Neural progenitor cell (in vitro differentiated cells): ENCODE measurements at regions not wholly inside any gene's neighbourhood (a gene's known extent, or its start where the extent isn't known, plus 50 kb on each side); places are given as distances from the start of the nearest gene placed in this dataset.

Source experiments
- DNase-seq: peaks from one replicate; pipeline ENCODE4 v3.0.0-alpha.2; 2016; ENCODE audit warnings: low spot score
- H2AFZ ChIP-seq: fragments of 200-600 bp; sonication (generic); replicated peaks from 2 replicates; pipeline ENCODE4 v1.6.1; 2016; ENCODE audit warnings: antibody characterized with exemption
- H3F3A ChIP-seq: fragments of 200-600 bp; sonication (generic); 2 replicates; pipeline ENCODE4 v1.6.1; 2016; ENCODE audit warnings: antibody characterized with exemption, low read depth
- H3K27ac ChIP-seq: fragments of 200-600 bp; sonication (generic); 2 replicates; pipeline ENCODE4 v1.5.1; 2016; ENCODE audit warnings: mild to moderate bottlenecking
- H3K27me3 ChIP-seq: fragments of 200-600 bp; sonication (generic); 2 replicates; pipeline ENCODE4 v1.6.1; 2016; ENCODE audit warnings: mild to moderate bottlenecking, moderate library complexity
- H3K36me3 ChIP-seq: fragments of 200-600 bp; sonication (generic); 2 replicates; pipeline ENCODE4 v1.5.1; 2016
- H3K4me1 ChIP-seq: fragments of 200-600 bp; sonication (generic); 2 replicates; pipeline ENCODE4 v1.6.1; 2016; ENCODE audit warnings: mixed run types
- H3K4me2 ChIP-seq: fragments of 200-600 bp; sonication (generic); 2 replicates; pipeline ENCODE4 v1.6.1; 2016
- H3K4me3 ChIP-seq: fragments of 200-600 bp; sonication (generic); 2 replicates; pipeline ENCODE4 v1.5.1; 2016
- H3K79me2 ChIP-seq: fragments of 200-600 bp; sonication (generic); 2 replicates; pipeline ENCODE4 v1.6.1; 2016; ENCODE audit warnings: low read depth
- H3K9ac ChIP-seq: fragments of 200-600 bp; sonication (generic); 2 replicates; pipeline ENCODE4 v1.6.1; 2016
- H3K9me3 ChIP-seq: fragments of 200-600 bp; sonication (generic); 2 replicates; pipeline ENCODE4 v1.5.1; 2016; ENCODE audit warnings: low read depth
- H4K20me1 ChIP-seq: fragments of 200-600 bp; sonication (generic); 2 replicates; pipeline ENCODE4 v1.6.1; 2016; ENCODE audit warnings: low read depth
- H3K27ac Mint-ChIP-seq: 3 replicates; pipeline ENCODE4 v1.8.0; 2021; ENCODE audit warnings: mixed read lengths
- H3K27me3 Mint-ChIP-seq: 2 replicates; pipeline ENCODE4 v1.8.0; 2022; ENCODE audit warnings: low read depth, mild to moderate bottlenecking, inconsistent platforms, moderate library complexity, mixed read lengths; ENCODE audit not compliant: insufficient read depth
- H3K36me3 Mint-ChIP-seq: 3 replicates; pipeline ENCODE4 v1.8.0; 2021; ENCODE audit warnings: mixed read lengths
- H3K4me1 Mint-ChIP-seq: 3 replicates; pipeline ENCODE4 v1.8.0; 2021; ENCODE audit warnings: mixed read lengths
- H3K4me3 Mint-ChIP-seq: 3 replicates; pipeline ENCODE4 v1.8.0; 2021; ENCODE audit warnings: mild to moderate bottlenecking, moderate library complexity, mixed read lengths
- H3K9me3 Mint-ChIP-seq: 3 replicates; pipeline ENCODE4 v1.8.0; 2020; ENCODE audit warnings: mixed read lengths
- EZH2 ChIP-seq: fragments of 200-600 bp; sonication (generic); IDR thresholded peaks from 2 replicates; pipeline ENCODE4 v1.6.1; 2017; ENCODE audit warnings: antibody characterized with exemption, mild to moderate bottlenecking, moderate library complexity
- EZH2phosphoT487 ChIP-seq: fragments of 200-600 bp; sonication (generic); IDR thresholded peaks from 2 replicates; pipeline ENCODE4 v1.6.1; 2017; ENCODE audit warnings: antibody characterized with exemption
- TF ChIP-seq, protein P1 (sequence below): fragments of 200-600 bp; sonication (generic); IDR thresholded peaks from 2 replicates; pipeline ENCODE4 v1.5.1; 2017; ENCODE audit warnings: antibody characterized with exemption, mild to moderate bottlenecking

GRCh38 chr4:125772680-125773079 lies 457.9 kb downstream of the FAT4 start:
- Histone ChIP-seq H3K36me3 (no peaks in the 10 kb centered on the region), H3K27me3 (no peaks in the 10 kb centered on the region), H3K27ac (no peak overlapping the region), H4K20me1 (no peaks in the 10 kb centered on the region), H3F3A (no peaks in the 10 kb centered on the region), H3K4me2 (no peak overlapping the region), H2AFZ (no peak overlapping the region), H3K4me1 (no peaks in the 10 kb centered on the region), H3K4me3 (no peak overlapping the region), H3K9ac (no peak overlapping the region), H3K9me3 (peaks cover 3% of the 10 kb centered on the region), H3K79me2 (no peaks in the 10 kb centered on the region)
- Mint-ChIP-seq H3K4me3 (no peak overlapping the region), H3K4me1 (no peaks in the 10 kb centered on the region), H3K36me3 (no peaks in the 10 kb centered on the region), H3K27ac (no peak overlapping the region), H3K9me3 (peaks cover 23% of the 10 kb centered on the region), H3K27me3 (no peaks in the 10 kb centered on the region)
- TF ChIP-seq EZH2 (no peak), EZH2phosphoT487 (no peak)
- TF ChIP-seq, protein P1, sequence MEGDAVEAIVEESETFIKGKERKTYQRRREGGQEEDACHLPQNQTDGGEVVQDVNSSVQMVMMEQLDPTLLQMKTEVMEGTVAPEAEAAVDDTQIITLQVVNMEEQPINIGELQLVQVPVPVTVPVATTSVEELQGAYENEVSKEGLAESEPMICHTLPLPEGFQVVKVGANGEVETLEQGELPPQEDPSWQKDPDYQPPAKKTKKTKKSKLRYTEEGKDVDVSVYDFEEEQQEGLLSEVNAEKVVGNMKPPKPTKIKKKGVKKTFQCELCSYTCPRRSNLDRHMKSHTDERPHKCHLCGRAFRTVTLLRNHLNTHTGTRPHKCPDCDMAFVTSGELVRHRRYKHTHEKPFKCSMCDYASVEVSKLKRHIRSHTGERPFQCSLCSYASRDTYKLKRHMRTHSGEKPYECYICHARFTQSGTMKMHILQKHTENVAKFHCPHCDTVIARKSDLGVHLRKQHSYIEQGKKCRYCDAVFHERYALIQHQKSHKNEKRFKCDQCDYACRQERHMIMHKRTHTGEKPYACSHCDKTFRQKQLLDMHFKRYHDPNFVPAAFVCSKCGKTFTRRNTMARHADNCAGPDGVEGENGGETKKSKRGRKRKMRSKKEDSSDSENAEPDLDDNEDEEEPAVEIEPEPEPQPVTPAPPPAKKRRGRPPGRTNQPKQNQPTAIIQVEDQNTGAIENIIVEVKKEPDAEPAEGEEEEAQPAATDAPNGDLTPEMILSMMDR: no peak
- DNase-seq: no peak

- H3K4me1 ChIP-seq: no peaks in the 10 kb centered on the region
- no peak overlapping the region for H3K9ac ChIP-seq
- Mint-ChIP-seq H3K27ac (no peak overlapping the region), H3K4me3 (no peak overlapping the region), H3K27me3 (no peaks in the 10 kb centered on the region), H3K36me3 (no peaks in the 10 kb centered on the region), H3K4me1 (no peaks in the 10 kb centered on the region), H3K9me3 (peaks cover 24% of the 10 kb centered on the region)
- no peaks in the 10 kb centered on the region for H3F3A ChIP-seq
- H3K36me3 ChIP-seq: no peaks in the 10 kb centered on the region
- no peak overlapping the region for H3K27ac ChIP-seq
- H3K9me3 ChIP-seq: peaks cover 3% of the 10 kb centered on the region
- no peaks in the 10 kb centered on the region for H4K20me1 ChIP-seq
- no peak overlapping the region for H3K4me3 ChIP-seq
- no peak overlapping the region for H2AFZ ChIP-seq
- TF ChIP-seq EZH2phosphoT487 (no peak), EZH2 (no peak)
- TF ChIP-seq, protein P1: no peak
- DNase-seq: no peak
- no peaks in the 10 kb centered on the region for H3K27me3 ChIP-seq
- no peak overlapping the region for H3K4me2 ChIP-seq
- no peaks in the 10 kb centered on the region for H3K79me2 ChIP-seq
Observed at GRCh38 chr4:125773502-125773901, 458.7 kb downstream of the FAT4 start.

GRCh38 chr4:125773931-125774330 lies 459.2 kb downstream of the FAT4 start:
- Mint-ChIP-seq H3K27ac (no peak overlapping the region), H3K4me1 (no peaks in the 10 kb centered on the region), H3K9me3 (peaks cover 26% of the 10 kb centered on the region), H3K27me3 (no peaks in the 10 kb centered on the region), H3K36me3 (no peaks in the 10 kb centered on the region), H3K4me3 (no peak overlapping the region)
- Histone ChIP-seq H2AFZ (no peak overlapping the region), H3K9me3 (peaks cover 3% of the 10 kb centered on the region), H3K27ac (no peak overlapping the region), H3K79me2 (no peaks in the 10 kb centered on the region), H4K20me1 (no peaks in the 10 kb centered on the region), H3K27me3 (no peaks in the 10 kb centered on the region), H3F3A (no peaks in the 10 kb centered on the region), H3K9ac (no peak overlapping the region), H3K4me3 (no peak overlapping the region), H3K4me1 (no peaks in the 10 kb centered on the region), H3K4me2 (no peak overlapping the region), H3K36me3 (no peaks in the 10 kb centered on the region)
- TF ChIP-seq, protein P1: no peak
- TF ChIP-seq EZH2 (no peak), EZH2phosphoT487 (no peak)
- DNase-seq: no peak

GRCh38 chr4:125776146-125776545 lies 461.4 kb downstream of the FAT4 start:
- no peaks in the 10 kb centered on the region for H4K20me1 ChIP-seq
- H3K36me3 ChIP-seq: no peaks in the 10 kb centered on the region
- Mint-ChIP-seq H3K9me3 (peaks cover 26% of the 10 kb centered on the region), H3K4me1 (no peaks in the 10 kb centered on the region), H3K36me3 (no peaks in the 10 kb centered on the region), H3K27me3 (no peaks in the 10 kb centered on the region), H3K4me3 (no peak overlapping the region), H3K27ac (no peak overlapping the region)
- no peak overlapping the region for H3K9ac ChIP-seq
- H3K4me2 ChIP-seq: no peak overlapping the region
- H3K4me3 ChIP-seq: no peak overlapping the region
- no peaks in the 10 kb centered on the region for H3F3A ChIP-seq
- no peaks in the 10 kb centered on the region for H3K4me1 ChIP-seq
- DNase-seq: no peak
- H3K27me3 ChIP-seq: no peaks in the 10 kb centered on the region
- TF ChIP-seq, protein P1: no peak
- no peak for TF ChIP-seq EZH2
- TF ChIP-seq EZH2phosphoT487: no peak
- H3K27ac ChIP-seq: no peak overlapping the region
- H3K79me2 ChIP-seq: no peaks in the 10 kb centered on the region
- H2AFZ ChIP-seq: no peak overlapping the region
- H3K9me3 ChIP-seq: peaks cover 3% of the 10 kb centered on the region
